Right atrium auricular region (tissue), 2 donors: ENCODE measurements at regions not wholly inside any gene's neighbourhood (a gene's known extent, or its start where the extent isn't known, plus 50 kb on each side); places are given as distances from the start of the nearest gene placed in this dataset.
"Not testable (repeated sequence)": the region's sequence is repeated elsewhere in the genome, so short reads cannot be mapped to it uniquely, and the experiment has no call there.

Experiments
- DNase-seq: peaks from one replicate; pipeline ENCODE4 v3.0.0-alpha.2; 2019; ENCODE audit warnings: low spot score
- H3K27ac ChIP-seq, 2 donors: fragments of 200-600 bp; sonication (generic); 1 replicate in 1 of 2; 2 replicates in 1 of 2; pipeline ENCODE4 v1.5.1; 2016 to 2019
- H3K27me3 ChIP-seq, 2 donors: fragments of 200-600 bp; sonication (generic); one replicate each; pipeline versions ENCODE4 v1.5.1 to v1.6.0; 2017 to 2019
- H3K36me3 ChIP-seq: fragments of 200-600 bp; sonication (generic); one replicate; pipeline ENCODE4 v1.5.1; 2016
- H3K4me1 ChIP-seq, 2 donors: fragments of 200-600 bp; sonication (generic); one replicate each; pipeline versions ENCODE4 v1.5.1 to v1.6.0; 2017 to 2019
- H3K4me3 ChIP-seq, 2 donors: fragments of 200-600 bp; sonication (generic); 1 replicate in 1 of 2; 2 replicates in 1 of 2; pipeline ENCODE4 v1.5.1; 2017 to 2019; ENCODE audit warnings: mild to moderate bottlenecking in 1 of 2, moderate library complexity in 1 of 2
- H3K9me3 ChIP-seq, 2 donors: fragments of 200-600 bp; sonication (generic); one replicate each; pipeline ENCODE4 v1.5.1; 2019
- TF ChIP-seq, protein P1 (sequence below), 2 donors: fragments of 200-600 bp; sonication (generic); IDR thresholded peaks; one replicate each; pipeline ENCODE4 v1.5.1; 2019; ENCODE audit warnings: antibody characterized with exemption in 2 of 2

- no peaks in the 10 kb centered on the region for H3K27me3 ChIP-seq
- no peak overlapping the region for H3K4me3 ChIP-seq
- H3K9me3 ChIP-seq, result no peaks in the 10 kb centered on the region
- DNase-seq, result no peak
- no peaks in the 10 kb centered on the region for H3K4me1 ChIP-seq
- H3K27ac ChIP-seq, result no peak overlapping the region
- TF ChIP-seq, protein P1, sequence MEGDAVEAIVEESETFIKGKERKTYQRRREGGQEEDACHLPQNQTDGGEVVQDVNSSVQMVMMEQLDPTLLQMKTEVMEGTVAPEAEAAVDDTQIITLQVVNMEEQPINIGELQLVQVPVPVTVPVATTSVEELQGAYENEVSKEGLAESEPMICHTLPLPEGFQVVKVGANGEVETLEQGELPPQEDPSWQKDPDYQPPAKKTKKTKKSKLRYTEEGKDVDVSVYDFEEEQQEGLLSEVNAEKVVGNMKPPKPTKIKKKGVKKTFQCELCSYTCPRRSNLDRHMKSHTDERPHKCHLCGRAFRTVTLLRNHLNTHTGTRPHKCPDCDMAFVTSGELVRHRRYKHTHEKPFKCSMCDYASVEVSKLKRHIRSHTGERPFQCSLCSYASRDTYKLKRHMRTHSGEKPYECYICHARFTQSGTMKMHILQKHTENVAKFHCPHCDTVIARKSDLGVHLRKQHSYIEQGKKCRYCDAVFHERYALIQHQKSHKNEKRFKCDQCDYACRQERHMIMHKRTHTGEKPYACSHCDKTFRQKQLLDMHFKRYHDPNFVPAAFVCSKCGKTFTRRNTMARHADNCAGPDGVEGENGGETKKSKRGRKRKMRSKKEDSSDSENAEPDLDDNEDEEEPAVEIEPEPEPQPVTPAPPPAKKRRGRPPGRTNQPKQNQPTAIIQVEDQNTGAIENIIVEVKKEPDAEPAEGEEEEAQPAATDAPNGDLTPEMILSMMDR (IDR thresholded peaks at IDR 0.05), result no peak
- no peaks in the 10 kb centered on the region for H3K36me3 ChIP-seq
Observed at GRCh38 chr13:67518785-67519184, 288.6 kb upstream of the PCDH9 start.

DNA sequence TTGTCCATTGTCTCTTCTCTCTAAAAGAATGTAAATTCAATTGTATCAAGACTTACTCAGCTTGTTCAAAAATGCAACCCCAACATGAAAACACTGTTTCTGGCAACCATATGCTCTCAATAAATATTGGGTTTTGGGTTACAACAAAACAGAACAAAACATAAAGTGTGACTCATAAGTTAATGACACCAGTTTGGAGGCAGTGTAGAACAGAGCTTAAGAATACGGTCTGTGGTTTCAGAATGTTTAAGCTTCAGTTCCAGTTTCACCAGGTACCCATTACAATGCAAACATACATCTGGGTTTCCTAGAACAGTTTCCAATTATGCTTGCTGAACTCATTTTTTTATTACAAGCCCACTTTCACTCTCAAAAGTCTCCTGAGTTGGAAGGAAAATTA lies 285.8 kb upstream of the PCDH9 start:
- TF ChIP-seq, protein P1 (IDR thresholded peaks at IDR 0.05), result no peak
- no peaks in the 10 kb centered on the region for H3K27me3 ChIP-seq
- no peak for DNase-seq
- no peaks in the 10 kb centered on the region for H3K9me3 ChIP-seq
- H3K27ac ChIP-seq, result no peak overlapping the region
- H3K36me3 ChIP-seq, result no peaks in the 10 kb centered on the region
- H3K4me3 ChIP-seq, result no peak overlapping the region
- H3K4me1 ChIP-seq, result no peaks in the 10 kb centered on the region

DNA sequence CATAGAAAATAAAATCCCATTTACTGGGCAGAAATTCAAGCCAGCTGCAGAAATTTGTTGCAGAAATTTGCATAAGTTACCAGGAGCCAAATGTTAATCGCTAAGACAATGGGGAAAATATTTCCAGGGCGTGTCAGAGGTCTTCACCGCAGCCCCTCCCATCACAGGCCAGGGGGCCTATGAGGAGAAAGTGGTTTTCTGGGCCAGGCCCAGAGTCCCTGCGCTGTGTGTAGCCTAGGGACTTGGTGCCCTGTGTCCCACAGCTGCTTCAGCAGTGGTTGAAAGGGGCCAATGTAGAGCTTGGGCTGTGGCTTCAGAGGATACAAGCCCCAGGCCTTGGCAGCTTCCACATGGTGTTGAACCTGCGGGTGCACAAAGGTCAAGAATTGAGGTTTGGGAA lies 278.9 kb upstream of the PCDH9 start:
- no peak for DNase-seq
- no peaks in the 10 kb centered on the region for H3K4me1 ChIP-seq
- TF ChIP-seq, protein P1 (IDR thresholded peaks at IDR 0.05), result no peak

GRCh38 chr13:67508275-67508674 lies 278.1 kb upstream of the PCDH9 start:
- H3K4me1 ChIP-seq, H3K4me3 ChIP-seq, H3K36me3 ChIP-seq, H3K9me3 ChIP-seq, H3K27me3 ChIP-seq, H3K27ac ChIP-seq, DNase-seq: not testable (repeated sequence)

More for the DNA sequence above, 278.9 kb upstream of the PCDH9 start:
- Histone ChIP-seq H3K36me3 (no peaks in the 10 kb centered on the region), H3K27ac (no peak overlapping the region), H3K27me3 (no peaks in the 10 kb centered on the region), H3K4me3 (no peak overlapping the region), H3K9me3 (no peaks in the 10 kb centered on the region)

DNA sequence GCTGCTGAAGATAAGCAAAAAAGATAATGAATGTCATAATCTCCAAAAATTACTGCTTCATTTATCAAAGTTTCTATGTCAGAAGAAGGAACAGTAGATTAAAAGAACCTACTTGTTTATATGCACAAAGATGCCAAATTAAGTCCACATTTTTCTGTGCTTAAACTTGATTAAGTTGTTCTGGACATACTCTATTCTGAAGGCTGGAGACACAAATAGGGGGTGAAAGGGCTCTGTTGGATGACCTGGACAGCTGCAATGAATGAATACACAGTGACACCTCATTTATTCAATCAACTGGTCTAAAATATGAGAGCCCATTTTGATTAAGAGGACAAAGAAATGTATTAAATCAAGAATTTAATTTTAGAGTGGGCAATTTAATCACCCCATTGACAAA lies 276.3 kb upstream of the PCDH9 start:
- H3K36me3 ChIP-seq, result no peaks in the 10 kb centered on the region
- TF ChIP-seq, protein P1 (IDR thresholded peaks at IDR 0.05), result no peak
- DNase-seq, result no peak
- no peak overlapping the region for H3K27ac ChIP-seq
- no peaks in the 10 kb centered on the region for H3K9me3 ChIP-seq
- H3K4me3 ChIP-seq, result no peak overlapping the region
- H3K27me3 ChIP-seq, result no peaks in the 10 kb centered on the region
- H3K4me1 ChIP-seq, result no peaks in the 10 kb centered on the region

DNA sequence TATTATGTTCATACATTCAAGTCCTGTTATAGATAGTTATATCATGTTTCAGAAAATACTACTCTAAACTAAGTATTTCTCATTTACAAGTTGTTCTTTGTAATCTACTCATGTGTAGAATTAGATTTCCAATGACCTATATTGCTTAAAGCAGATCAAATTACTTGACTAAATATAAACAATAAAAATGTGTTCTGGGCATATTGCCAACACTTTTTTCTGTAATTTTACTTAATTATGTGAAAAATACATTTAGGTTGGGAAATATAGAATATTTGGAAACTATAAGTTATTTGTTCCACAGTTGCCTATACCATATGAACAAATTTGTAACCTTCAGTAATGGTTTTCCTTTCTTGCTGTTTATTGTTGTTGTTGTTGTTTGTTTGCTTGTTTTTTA lies 275.2 kb upstream of the PCDH9 start:
- Histone ChIP-seq H3K36me3 (no peaks in the 10 kb centered on the region), H3K4me1 (no peaks in the 10 kb centered on the region), H3K4me3 (no peak overlapping the region), H3K9me3 (no peaks in the 10 kb centered on the region), H3K27ac (no peak overlapping the region), H3K27me3 (no peaks in the 10 kb centered on the region)
- no peak for DNase-seq
- TF ChIP-seq, protein P1 (IDR thresholded peaks at IDR 0.05), result no peak
